CD4-positive, alpha-beta T cell treated with Interleukin-17A for 4 hours (primary cell): ENCODE measurements at regions not wholly inside any gene's neighbourhood (a gene's known extent, or its start where the extent isn't known, plus 50 kb on each side); places are given as distances from the start of the nearest gene placed in this dataset.

ENCODE experiments used
- DNase-seq: peaks from one replicate; pipeline ENCODE4 v3.0.0-alpha.2; 2020; ENCODE audit warnings: mixed read lengths

GRCh38 chr2:220674033-220674432 lies 898.1 kb downstream of the EPHA4 start:
- no peak for DNase-seq

GRCh38 chr2:220676695-220677094 lies 895.4 kb downstream of the EPHA4 start:
- DNase-seq, result no peak

DNA sequence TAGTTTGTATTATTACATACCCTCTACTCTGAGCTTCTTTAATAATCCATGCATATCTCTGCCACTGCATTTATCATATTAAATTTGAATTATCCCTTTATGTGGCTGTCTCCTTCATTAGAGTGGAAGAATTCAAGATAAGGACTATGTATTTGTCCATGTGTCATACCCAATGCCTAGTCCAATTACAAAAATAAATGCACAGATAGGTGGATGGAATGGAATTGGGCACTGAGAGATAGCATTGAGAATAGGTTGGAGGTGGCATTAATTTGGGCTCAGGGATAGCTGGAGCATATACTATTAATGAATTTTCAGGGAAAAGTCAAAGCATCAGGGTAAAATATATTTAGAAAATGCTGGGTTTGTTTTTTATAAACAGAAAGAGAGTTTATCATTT lies 893.2 kb downstream of the EPHA4 start:
- DNase-seq, result no peak

- no peak for DNase-seq
These were observed 889.5 kb downstream of the EPHA4 start for GRCh38 chr2:220682616-220683015.

DNA sequence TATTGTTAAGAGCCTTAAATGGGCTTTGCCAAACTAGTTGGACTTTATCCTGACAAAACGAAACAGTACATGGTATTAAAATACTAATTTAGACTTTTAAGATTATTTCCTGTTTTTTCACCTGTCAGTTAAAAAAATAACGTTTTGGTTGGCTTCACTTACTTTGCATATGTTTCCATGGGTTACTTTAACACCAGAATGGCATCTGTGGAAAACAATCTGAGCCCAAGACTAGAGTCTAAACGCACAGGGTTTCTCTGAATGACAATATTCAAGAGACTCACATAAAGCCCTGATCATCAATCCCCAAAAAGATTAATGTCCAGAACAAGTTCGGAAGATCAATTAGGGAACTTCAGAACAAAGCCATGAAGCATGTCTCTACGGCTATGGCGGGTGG lies 888.0 kb downstream of the EPHA4 start:
- no peak for DNase-seq

DNA sequence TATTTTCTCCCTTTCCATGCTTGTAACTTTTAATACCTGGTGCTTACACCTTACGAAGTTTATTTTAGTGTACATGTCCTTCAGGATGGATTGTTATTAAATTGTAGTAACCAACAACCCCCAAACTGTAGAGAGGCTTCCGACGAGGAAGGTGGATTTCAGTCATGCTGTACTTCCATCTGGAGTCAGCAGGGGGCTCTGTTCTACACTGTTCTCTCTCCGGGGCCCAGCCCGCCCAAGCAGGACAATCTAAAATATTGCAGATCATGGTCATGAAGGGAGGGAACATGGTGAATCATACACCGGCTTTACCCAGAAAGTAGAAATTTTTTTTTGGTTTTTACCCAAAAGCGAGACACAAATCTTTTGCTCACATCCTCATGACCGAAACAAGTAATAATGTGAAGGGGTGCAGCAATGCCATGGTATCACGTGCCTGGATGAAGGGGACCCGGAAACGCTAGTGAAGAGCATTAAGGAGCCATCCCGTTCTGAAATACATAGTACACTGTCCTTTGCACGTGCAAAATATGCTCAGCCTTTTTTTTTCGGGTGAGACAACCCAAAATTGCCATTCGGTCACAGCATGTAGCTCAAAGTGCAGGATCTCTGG lies 884.8 kb downstream of the EPHA4 start:
- DNase-seq, result peak; percentile 69

DNA sequence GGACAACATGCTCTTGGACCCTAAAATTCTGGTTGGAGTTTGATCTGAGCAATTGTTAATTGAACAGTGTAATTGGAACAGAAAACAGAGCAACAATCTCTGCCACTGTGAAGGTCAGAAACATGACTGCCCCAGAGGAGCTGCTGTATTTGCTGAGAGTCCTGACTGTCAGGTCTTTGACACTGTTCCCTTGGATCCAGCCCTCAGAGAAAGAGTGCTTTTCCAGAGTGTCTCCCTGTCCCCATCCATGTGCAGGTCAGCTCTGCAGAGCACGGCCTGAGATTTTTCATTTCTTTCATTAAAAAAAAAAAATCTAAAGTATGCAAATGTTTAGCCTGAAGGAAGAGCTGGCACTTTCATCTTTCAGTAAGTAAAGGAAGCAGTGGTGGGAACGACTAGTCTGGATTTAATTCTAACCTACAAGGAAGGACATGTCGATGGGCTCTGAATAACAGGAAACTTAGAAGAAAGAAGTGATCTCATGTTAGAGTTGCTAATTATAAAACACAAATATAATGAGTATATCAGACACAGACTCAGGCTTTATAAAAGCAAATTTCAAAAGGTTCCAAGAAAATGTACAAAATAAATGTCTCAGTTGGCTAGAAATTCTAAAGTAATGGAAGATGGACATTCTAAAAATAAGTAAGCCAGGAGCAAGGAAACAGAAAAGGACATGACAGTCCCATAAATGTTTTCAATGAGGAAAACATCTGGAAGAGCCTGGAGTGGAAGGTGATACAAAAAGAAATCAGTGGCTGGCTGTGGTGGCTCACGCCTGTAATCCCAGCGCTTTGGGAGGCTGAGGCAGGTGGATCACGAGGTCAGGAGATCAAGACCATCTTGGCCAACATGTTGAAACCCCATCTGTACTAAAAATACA lies 876.5 kb downstream of the EPHA4 start:
- no peak for DNase-seq

DNA sequence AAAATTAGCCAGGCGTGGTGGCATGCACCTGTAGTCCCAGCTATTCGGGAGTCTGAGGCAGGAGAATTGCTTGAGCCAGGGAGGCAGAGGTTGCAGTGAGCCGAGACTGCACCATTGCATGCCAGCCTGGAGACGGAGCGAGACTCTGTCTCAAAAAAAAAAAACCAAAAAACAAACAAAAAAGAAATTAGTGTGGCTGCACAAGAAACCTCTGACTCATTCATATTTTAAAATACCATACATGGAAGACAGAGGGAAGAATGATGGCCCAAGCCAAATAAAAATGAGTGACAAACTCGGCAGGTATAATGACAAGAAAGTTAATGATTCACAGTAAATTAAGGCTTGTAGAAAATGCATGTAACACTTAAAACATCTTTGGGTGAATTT lies 875.8 kb downstream of the EPHA4 start:
- DNase-seq, result no peak

DNA sequence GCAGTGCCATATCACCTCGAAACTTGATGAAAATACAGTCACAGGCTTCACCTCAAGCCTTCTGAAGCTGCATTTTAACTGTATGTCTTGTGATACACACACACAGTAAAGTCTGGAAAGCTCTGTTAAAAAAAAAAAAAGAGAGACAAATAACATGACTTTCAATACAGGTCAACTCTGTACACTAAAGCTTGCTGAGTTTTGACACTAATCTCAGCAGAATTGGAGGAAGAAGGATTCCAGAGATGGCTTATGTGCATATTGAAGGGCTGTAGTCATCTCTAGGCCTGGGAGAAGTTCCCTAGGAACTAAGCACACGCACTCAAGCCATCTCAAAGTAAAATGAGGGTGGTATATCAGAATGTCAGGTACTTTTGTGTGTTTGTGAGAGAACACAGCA lies 875.1 kb downstream of the EPHA4 start:
- DNase-seq, result no peak

- DNase-seq, result no peak
These were observed 871.0 kb downstream of the EPHA4 start for GRCh38 chr2:220701115-220701514.

DNA sequence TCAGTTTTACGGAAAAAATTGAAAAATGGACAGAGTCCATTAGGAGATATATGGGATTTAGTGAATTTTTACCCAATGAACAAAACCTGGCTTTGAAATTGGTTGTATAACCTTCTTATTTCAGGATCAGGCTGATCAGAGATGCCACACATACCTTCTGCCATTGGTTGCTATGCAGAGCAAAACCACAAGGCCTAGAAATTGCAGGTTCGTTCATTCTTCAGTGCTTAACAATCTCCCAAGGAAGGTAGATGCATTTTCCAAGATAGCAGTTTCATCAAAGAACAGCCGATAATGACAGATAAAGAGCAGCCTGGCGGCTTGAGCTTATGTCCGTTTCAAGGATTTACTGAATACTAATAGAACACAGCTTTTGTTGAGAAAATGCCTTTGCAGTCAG lies 868.8 kb downstream of the EPHA4 start:
- no peak for DNase-seq

- DNase-seq, result no peak
These were observed 868.0 kb downstream of the EPHA4 start for GRCh38 chr2:220704081-220704480.

DNA sequence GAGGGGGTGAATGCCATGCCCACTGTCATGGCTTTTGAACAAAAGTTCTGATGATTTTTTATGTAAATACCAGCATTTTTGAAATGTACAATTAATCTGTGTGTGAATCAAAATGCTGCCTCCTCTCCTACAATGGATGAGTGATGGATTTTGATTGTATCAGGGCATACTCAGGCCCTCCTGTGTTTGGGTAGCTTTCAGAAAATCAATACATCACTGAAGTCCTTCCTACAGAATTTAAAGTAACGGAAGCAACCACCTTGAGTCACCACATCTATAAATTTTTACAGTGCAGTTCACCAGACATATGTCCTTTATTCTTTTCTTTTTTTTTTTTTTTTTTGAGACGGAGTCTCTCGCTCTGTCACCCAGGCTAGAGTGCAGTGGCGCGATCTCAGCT lies 867.3 kb downstream of the EPHA4 start:
- no peak for DNase-seq

DNA sequence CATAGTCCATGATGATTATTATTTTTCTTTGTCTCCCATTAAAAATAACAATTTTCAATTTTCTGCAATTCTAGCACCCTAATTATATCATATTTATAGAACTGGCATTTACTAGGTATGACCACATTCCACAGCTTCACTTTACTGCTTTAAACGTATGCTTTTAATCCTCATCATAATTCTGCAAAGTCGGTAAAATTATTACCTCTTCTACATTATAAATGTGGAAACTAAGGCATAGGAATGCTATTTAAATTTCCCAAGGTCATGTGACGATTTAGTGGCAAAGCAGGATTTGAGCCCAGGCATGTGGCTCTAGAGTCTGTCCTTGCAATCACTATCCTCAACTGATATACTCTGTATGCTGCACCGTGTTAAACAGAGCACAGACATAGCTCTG lies 866.4 kb downstream of the EPHA4 start:
- DNase-seq, result no peak

DNA sequence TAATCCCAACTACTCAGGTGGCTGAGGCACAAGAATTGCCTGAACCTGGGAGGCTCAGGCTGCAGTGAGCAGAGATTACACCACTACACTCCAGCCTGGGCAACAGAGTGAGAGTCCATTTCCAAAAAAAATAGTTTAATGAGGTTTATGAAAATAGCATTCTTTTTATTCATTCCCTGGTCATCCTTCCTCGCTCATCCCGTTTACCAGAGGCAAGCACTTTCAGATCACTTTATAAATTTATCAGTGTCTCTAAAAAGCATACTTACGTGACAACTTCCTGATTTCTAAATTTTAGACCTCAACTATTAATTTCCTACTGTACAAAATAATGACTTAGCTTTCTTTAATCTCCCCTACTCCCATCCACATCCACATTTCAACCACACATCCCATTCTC lies 864.8 kb downstream of the EPHA4 start:
- no peak for DNase-seq

DNA sequence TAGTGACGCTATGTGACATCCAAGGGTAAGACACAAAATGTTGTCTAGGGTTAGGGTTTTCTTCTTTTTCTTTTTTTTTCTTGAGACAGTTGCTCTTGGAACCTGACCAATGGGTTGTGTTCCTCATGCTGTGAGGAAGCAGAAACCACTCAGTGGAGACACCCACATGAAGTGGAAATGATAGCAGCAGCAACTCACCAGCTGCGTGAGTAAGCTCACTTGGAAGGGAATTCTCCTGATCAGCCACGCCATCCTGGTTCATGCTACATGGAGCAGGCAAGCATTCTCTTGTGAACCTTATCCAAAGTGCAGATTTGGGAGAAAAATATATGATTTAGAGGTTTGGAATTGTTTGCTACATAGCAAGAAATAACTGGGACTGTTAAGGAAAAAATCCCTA lies 863.7 kb downstream of the EPHA4 start:
- no peak for DNase-seq

GRCh38 chr2:220717283-220717682 lies 854.8 kb downstream of the EPHA4 start:
- no peak for DNase-seq

DNA sequence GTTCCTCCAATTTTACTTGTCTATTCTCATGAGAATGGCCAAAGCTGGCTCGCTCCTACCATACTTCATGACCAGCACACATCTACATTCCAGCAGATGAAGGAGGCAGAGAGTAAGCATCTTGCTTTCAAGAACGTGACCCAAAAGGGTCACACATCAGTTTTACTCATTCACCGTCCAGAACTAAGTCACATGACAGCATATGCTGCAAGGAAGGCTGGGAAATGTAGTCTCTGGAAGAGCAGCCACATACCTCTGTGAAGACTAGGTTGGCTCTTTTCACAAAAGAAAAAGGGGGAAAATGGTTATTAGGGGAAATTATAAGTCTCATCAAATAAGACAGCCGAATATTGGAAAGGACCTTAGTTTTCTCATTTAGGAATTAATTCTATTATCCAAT lies 835.3 kb downstream of the EPHA4 start:
- no peak for DNase-seq

GRCh38 chr2:220743203-220743602 lies 828.9 kb downstream of the EPHA4 start:
- DNase-seq, result no peak

DNA sequence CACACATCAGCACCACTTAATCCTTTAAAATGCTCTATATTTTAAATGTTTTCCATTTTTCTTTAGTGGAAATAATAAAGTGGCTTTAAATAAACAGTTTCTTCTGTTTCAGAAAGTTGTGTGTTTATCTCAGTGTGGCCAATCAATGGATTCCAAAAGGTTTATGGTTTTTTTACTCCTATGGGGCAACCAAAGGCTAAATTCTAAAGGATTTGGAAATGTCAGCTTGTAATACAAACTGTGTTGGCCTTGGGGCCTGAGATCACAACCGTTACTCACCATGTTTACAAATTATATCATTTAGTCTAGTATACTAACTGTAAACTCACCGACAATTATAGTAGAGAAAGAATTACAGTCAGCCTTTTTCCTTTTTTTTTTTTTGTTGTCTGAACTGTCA lies 827.2 kb downstream of the EPHA4 start:
- no peak for DNase-seq

DNA sequence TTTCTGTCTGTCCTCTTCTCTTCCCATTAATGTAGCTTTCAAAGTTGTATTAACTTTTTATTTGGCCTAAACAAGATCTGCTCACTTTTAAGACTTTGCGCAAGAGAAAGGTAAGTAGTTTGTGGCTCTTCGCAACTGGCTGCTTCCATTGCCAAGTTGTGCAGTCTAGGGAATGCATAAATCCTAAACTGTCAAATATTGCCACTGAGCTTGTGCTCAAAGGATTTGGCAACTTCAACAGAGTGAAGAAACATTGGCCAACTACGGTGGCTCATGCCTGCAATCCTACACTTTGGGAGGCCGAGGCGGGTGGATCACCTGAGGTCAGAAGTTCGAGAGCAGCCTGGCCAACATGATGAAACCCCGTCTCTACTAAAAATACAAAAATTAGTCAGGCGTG lies 826.4 kb downstream of the EPHA4 start:
- DNase-seq, result no peak

- no peak for DNase-seq
These were observed 824.4 kb downstream of the EPHA4 start for GRCh38 chr2:220747736-220748135.

- DNase-seq, result no peak
These were observed 823.1 kb downstream of the EPHA4 start for GRCh38 chr2:220748875-220749479.

- no peak for DNase-seq
These were observed 818.6 kb downstream of the EPHA4 start for GRCh38 chr2:220753486-220753885.
